GM23248 (cell line): ENCODE measurements at regions not wholly inside any gene's neighbourhood (a gene's known extent, or its start where the extent isn't known, plus 50 kb on each side); places are given as distances from the start of the nearest gene placed in this dataset.

ENCODE experiments used
- DNase-seq: peaks from one replicate; pipeline ENCODE4 v3.0.0-alpha.2; 2015
- H2AFZ ChIP-seq: fragments of 200-600 bp; sonication (generic); 2 replicates; pipeline ENCODE4 v1.6.1; 2016; ENCODE audit warnings: antibody characterized with exemption
- H3F3A ChIP-seq: fragments of 200-600 bp; sonication (generic); 2 replicates; pipeline ENCODE4 v1.6.1; 2016; ENCODE audit warnings: mild to moderate bottlenecking, antibody characterized with exemption, mixed run types; ENCODE audit not compliant: insufficient read depth
- H3K27ac ChIP-seq: fragments of 200-600 bp; sonication (generic); 2 replicates; pipeline ENCODE4 v1.5.1; 2016; ENCODE audit warnings: mild to moderate bottlenecking
- H3K27me3 ChIP-seq: fragments of 200-600 bp; sonication (generic); replicated peaks from 2 replicates; pipeline ENCODE4 v1.6.1; 2016; ENCODE audit warnings: mild to moderate bottlenecking; ENCODE audit not compliant: insufficient read depth
- H3K36me3 ChIP-seq: fragments of 200-600 bp; sonication (generic); 2 replicates; pipeline ENCODE4 v1.6.1; 2016; ENCODE audit warnings: low read depth, mild to moderate bottlenecking
- H3K4me1 ChIP-seq: fragments of 200-600 bp; sonication (generic); 2 replicates; pipeline ENCODE4 v1.6.1; 2016; ENCODE audit warnings: mild to moderate bottlenecking; ENCODE audit not compliant: insufficient read depth
- H3K4me2 ChIP-seq: fragments of 200-600 bp; sonication (generic); one replicate; pipeline ENCODE4 v1.6.1; 2016; ENCODE audit warnings: mild to moderate bottlenecking; ENCODE audit not compliant: unreplicated experiment
- H3K4me3 ChIP-seq: fragments of 200-600 bp; sonication (generic); 2 replicates; pipeline ENCODE4 v1.5.1; 2016; ENCODE audit warnings: mild to moderate bottlenecking
- H3K79me2 ChIP-seq: fragments of 200-600 bp; sonication (generic); 2 replicates; pipeline ENCODE4 v1.6.1; 2016; ENCODE audit warnings: mild to moderate bottlenecking; ENCODE audit not compliant: insufficient read depth
- H3K9ac ChIP-seq: fragments of 200-600 bp; sonication (generic); 2 replicates; pipeline ENCODE4 v1.6.1; 2016; ENCODE audit warnings: mild to moderate bottlenecking
- H3K9me2 ChIP-seq: fragments of 200-600 bp; sonication (generic); 2 replicates; pipeline ENCODE4 v1.6.1; 2016; ENCODE audit warnings: mixed run types, mild to moderate bottlenecking, moderate library complexity; ENCODE audit not compliant: insufficient read depth
- H3K9me3 ChIP-seq: fragments of 200-600 bp; sonication (generic); one replicate; pipeline ENCODE4 v1.6.1; 2017; ENCODE audit warnings: low read depth
- H4K20me1 ChIP-seq: fragments of 200-600 bp; sonication (generic); 2 replicates; pipeline ENCODE4 v1.6.0; 2016; ENCODE audit not compliant: insufficient read depth
- EZH2 ChIP-seq: fragments of 200-600 bp; sonication (generic); IDR thresholded peaks from 2 replicates; pipeline ENCODE4 v1.6.1; 2018; ENCODE audit warnings: antibody characterized with exemption, mild to moderate bottlenecking; ENCODE audit not compliant: insufficient read depth, poor library complexity, severe bottlenecking
- EZH2phosphoT487 ChIP-seq: fragments of 200-600 bp; sonication (generic); IDR thresholded peaks from 2 replicates; pipeline ENCODE4 v1.6.1; 2018; ENCODE audit warnings: antibody characterized with exemption, moderate library complexity, mild to moderate bottlenecking, low read depth; ENCODE audit not compliant: insufficient read depth
- WGBS, 2 experiments: methylation state at CpG; one replicate each; pipeline ENCODE4 v1.1.6; 2015 to 2017; ENCODE audit warnings: low lambda C conversion rate in 2 of 2, low coverage in 1 of 2; ENCODE audit errors: missing lambda C conversion rate in 2 of 2; 5-methylcytosine and 5-hydroxymethylcytosine counted together
- in situ Hi-C: fragments of 300-500 bp; cut with MboI; formaldehyde crosslinking; loops from 2 replicates; pipeline ENCODE4 v1.15.0; 2020

- Histone ChIP-seq H3K4me1 (no peaks in the 10 kb centered on the region), H3K79me2 (no peaks in the 10 kb centered on the region), H2AFZ (no peak overlapping the region), H3K27me3 (no peaks in the 10 kb centered on the region), H3K4me3 (no peak overlapping the region), H3K4me2 (no peak overlapping the region), H3K9me2 (no peaks in the 10 kb centered on the region), H3K36me3 (no peaks in the 10 kb centered on the region), H3K27ac (no peak overlapping the region), H3F3A (no peaks in the 10 kb centered on the region), H4K20me1 (no peaks in the 10 kb centered on the region), H3K9me3 (no peaks in the 10 kb centered on the region), H3K9ac (no peak overlapping the region)
- no peak for DNase-seq
- TF ChIP-seq EZH2phosphoT487 (no peak), EZH2 (no peak)
- in situ Hi-C loops = no loop called here
- WGBS, 2 experiments = 36 to 46% methylated on average over 8 of the region's 8 CpGs
Measured at GRCh38 chr2:16250466-16250865, 310.1 kb downstream of the MYCN start.

DNA sequence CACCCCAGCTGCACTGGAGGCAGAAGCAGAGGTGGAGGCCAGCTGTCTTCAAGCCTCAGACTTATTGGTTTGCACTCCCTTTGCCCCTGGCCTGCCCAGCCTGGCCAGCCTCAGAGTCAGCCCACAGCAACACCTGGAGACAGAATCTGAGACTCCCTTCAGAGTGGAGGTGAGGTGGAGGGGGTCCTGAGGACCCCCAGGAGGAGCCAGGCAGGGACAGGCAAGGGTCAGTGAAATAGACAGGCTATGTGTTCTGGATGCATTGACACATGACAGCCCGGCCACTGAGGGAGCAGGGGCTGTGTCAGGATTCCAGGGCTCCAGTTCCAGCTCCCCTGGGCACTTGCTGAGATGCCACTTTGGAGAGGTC is 309.7 kb downstream of the MYCN start:
- no peak for DNase-seq
- H3K27me3 ChIP-seq = no peaks in the 10 kb centered on the region
- no peak overlapping the region for H3K4me3 ChIP-seq
- H3K4me1 ChIP-seq = no peaks in the 10 kb centered on the region
- H3K4me2 ChIP-seq = no peak overlapping the region
- H3K9me2 ChIP-seq = no peaks in the 10 kb centered on the region
- in situ Hi-C loops = no loop called here
- no peak overlapping the region for H3K27ac ChIP-seq
- no peaks in the 10 kb centered on the region for H3K79me2 ChIP-seq
- 0 to 8% methylated on average over 1 of the region's 1 CpG for WGBS, 2 experiments
- TF ChIP-seq EZH2phosphoT487 (no peak), EZH2 (no peak)
- H3K36me3 ChIP-seq = no peaks in the 10 kb centered on the region
- no peaks in the 10 kb centered on the region for H3F3A ChIP-seq
- no peaks in the 10 kb centered on the region for H4K20me1 ChIP-seq
- H3K9me3 ChIP-seq = no peaks in the 10 kb centered on the region
- H3K9ac ChIP-seq = no peak overlapping the region
- H2AFZ ChIP-seq = no peak overlapping the region

DNA sequence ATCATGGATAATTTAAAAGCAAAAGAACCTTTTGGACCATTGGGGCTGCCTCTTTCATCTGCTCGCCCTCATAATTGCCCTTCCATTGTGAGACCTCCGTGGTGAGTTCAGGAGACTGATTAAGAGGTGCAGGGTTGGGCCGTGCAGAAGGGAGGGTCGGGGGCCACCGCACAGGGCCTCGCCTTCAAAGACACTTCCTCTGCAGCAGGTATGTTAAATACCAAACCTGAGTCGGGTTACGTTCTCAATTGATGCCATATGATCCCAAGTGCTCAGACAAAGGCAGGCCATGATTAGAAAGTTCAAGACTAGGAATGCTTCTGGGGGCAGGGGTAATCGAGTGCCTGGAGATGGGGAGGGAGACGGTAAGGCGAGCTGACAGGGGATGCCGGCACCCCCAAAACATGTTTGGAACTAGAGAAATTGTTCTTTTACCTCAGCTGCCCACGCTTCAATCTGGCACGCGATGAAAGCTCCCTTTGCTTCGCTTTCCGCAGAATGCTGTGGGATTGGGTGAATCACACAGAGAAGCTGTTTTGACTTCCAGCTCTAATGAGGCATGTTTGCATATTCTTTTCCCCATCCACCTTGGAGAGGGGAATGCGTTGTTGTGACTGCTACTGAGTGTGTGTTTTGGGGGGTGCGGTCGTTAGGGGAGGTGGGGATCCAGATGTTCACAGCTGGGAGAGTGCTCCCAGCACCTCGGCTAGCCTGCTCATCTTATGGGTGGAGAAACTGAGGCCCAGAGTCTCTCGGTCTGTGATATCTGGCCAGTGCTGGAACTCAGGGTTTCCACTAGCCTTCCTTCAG is 309.1 kb downstream of the MYCN start:
- 20 to 23% methylated on average over 22 of the region's 22 CpGs for WGBS, 2 experiments
- Histone ChIP-seq H3K9me3 (no peaks in the 10 kb centered on the region), H3K9ac (no peak overlapping the region)

DNA sequence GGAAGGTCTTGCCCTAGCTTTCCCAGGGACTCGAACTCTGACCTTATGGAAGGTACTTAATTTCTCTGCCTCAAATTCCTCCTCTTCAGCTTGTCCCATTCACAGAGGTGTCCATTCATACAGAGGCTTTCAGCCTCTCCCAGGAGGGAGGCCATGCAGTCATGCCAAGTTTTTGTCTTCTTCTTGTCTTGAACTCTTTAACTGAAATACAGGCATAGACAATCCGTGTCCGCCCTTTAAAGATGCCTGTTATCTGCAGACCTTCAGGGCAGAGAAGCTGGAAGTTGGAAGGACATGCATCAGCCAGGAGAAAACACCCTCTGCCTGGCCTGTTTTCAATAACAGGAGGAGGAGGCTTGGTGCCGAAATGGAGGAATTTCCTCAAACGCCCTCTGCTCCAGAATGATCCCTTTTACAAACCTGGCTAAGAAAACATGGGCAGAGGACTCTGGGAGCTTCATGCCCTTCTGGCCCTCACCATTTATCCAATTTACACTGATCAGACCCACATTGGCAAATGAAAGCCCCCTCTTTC is 308.3 kb downstream of the MYCN start:
- Histone ChIP-seq H3K4me2 (no peak overlapping the region), H2AFZ (no peak overlapping the region), H3K9me2 (no peaks in the 10 kb centered on the region), H3K9me3 (no peaks in the 10 kb centered on the region), H3F3A (no peaks in the 10 kb centered on the region), H3K27me3 (no peaks in the 10 kb centered on the region), H3K27ac (no peak overlapping the region), H3K79me2 (no peaks in the 10 kb centered on the region), H3K4me1 (no peaks in the 10 kb centered on the region), H3K4me3 (no peak overlapping the region), H3K36me3 (no peaks in the 10 kb centered on the region), H3K9ac (no peak overlapping the region), H4K20me1 (no peaks in the 10 kb centered on the region)
- TF ChIP-seq EZH2 (no peak), EZH2phosphoT487 (no peak)
- 7 to 15% methylated on average over 5 of the region's 5 CpGs for WGBS, 2 experiments
- in situ Hi-C loops = no loop called here
- DNase-seq = no peak

More for the DNA sequence above, 309.1 kb downstream of the MYCN start:
- no peak overlapping the region for H3K27ac ChIP-seq
- H3K4me3 ChIP-seq = no peak overlapping the region
- H3K36me3 ChIP-seq = no peaks in the 10 kb centered on the region
- in situ Hi-C loops = no loop called here
- H3K4me2 ChIP-seq = no peak overlapping the region
- H3F3A ChIP-seq = no peaks in the 10 kb centered on the region
- no peaks in the 10 kb centered on the region for H3K9me2 ChIP-seq
- no peaks in the 10 kb centered on the region for H3K79me2 ChIP-seq
- no peak for DNase-seq
- no peak for TF ChIP-seq EZH2phosphoT487
- no peak for TF ChIP-seq EZH2
- no peaks in the 10 kb centered on the region for H3K27me3 ChIP-seq
- no peaks in the 10 kb centered on the region for H3K4me1 ChIP-seq
- H2AFZ ChIP-seq = no peak overlapping the region
- H4K20me1 ChIP-seq = no peaks in the 10 kb centered on the region
